ENCODE measurements at regions not wholly inside any gene's neighbourhood (a gene's known extent, or its start where the extent isn't known, plus 50 kb on each side); places are given as distances from the start of the nearest gene placed in this dataset.
A peak's percentile ranks its signal among the peaks of the same experiment; 100 is the strongest.

DNA sequence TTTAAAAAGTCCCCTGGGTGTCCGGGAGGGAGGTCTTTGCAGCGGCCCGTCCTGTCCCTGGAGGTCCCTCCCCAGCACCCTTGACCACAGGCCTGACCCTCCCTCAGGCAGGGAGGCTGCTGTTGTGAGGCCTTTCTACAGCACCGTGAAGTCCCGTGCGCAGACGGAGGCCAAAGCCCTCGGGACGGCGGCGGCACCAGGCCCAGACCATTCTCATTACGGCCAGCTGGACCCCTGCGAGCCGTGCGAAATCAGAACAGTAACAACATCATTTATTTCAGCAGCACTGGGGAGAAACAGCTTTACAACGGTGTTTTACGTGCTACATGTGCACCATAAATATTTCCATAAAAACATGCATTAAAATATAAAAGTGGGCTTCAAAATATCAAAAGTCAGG, 101.4 kb upstream of the ACTRT2 start:
- TF ChIP-seq MYC (IDR thresholded peaks at IDR 0.05; ENCODE audit: low read depth, low read length) (no peak), POLR2A (IDR thresholded peaks at IDR 0.05; ENCODE audit: extremely low read depth, insufficient read length) (no peak)
- TF ChIP-seq, protein P1, sequence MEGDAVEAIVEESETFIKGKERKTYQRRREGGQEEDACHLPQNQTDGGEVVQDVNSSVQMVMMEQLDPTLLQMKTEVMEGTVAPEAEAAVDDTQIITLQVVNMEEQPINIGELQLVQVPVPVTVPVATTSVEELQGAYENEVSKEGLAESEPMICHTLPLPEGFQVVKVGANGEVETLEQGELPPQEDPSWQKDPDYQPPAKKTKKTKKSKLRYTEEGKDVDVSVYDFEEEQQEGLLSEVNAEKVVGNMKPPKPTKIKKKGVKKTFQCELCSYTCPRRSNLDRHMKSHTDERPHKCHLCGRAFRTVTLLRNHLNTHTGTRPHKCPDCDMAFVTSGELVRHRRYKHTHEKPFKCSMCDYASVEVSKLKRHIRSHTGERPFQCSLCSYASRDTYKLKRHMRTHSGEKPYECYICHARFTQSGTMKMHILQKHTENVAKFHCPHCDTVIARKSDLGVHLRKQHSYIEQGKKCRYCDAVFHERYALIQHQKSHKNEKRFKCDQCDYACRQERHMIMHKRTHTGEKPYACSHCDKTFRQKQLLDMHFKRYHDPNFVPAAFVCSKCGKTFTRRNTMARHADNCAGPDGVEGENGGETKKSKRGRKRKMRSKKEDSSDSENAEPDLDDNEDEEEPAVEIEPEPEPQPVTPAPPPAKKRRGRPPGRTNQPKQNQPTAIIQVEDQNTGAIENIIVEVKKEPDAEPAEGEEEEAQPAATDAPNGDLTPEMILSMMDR (IDR thresholded peaks at IDR 0.05; ENCODE audit: low read depth, low read length) = no peak
- TF ChIP-seq, protein P2, sequence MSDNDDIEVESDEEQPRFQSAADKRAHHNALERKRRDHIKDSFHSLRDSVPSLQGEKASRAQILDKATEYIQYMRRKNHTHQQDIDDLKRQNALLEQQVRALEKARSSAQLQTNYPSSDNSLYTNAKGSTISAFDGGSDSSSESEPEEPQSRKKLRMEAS (IDR thresholded peaks at IDR 0.05; ENCODE audit: low read depth, low read length) = no peak
- H3K4me3 ChIP-seq (ENCODE audit: low read depth, low read length) = no peak overlapping the region
- DNase-seq (ENCODE audit: low read depth) = no peak

DNA sequence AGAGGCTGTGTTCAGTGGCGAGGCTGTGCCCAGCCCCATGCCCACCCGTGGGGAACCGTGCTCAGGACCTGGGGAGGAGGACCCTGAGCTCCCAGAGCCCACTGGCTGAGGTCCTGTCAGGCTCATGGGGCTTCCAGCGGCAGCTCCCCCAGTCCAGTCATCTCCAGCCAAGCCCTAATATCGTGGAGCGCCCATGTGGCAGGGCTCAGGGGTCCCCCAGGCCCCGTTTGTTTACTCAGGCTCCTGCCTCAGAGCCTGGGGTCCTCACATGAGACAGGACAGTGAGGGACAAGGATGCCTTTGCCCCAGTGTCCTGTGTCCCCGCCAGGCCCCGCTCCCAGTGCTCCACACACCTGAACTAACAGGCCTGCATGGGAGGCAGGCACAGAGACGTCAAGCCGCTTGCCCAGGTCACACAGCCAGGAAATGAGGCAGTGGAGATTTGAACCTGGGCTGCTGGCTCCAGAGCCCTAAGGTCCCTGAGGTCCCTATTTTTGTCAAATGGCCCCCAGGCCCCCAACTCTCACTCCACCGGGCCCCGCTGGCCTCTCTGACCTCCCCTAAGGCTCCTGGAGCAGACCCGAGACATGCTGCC, 100.7 kb upstream of the ACTRT2 start:
- no peak for TF ChIP-seq MYC (IDR thresholded peaks at IDR 0.05; ENCODE audit: low read depth, low read length)
- TF ChIP-seq POLR2A (IDR thresholded peaks at IDR 0.05; ENCODE audit: extremely low read depth, insufficient read length) = no peak
- TF ChIP-seq, protein P2 (IDR thresholded peaks at IDR 0.05; ENCODE audit: low read depth, low read length) = no peak
- TF ChIP-seq, protein P1 (IDR thresholded peaks at IDR 0.05; ENCODE audit: low read depth, low read length) = no peak

DNA sequence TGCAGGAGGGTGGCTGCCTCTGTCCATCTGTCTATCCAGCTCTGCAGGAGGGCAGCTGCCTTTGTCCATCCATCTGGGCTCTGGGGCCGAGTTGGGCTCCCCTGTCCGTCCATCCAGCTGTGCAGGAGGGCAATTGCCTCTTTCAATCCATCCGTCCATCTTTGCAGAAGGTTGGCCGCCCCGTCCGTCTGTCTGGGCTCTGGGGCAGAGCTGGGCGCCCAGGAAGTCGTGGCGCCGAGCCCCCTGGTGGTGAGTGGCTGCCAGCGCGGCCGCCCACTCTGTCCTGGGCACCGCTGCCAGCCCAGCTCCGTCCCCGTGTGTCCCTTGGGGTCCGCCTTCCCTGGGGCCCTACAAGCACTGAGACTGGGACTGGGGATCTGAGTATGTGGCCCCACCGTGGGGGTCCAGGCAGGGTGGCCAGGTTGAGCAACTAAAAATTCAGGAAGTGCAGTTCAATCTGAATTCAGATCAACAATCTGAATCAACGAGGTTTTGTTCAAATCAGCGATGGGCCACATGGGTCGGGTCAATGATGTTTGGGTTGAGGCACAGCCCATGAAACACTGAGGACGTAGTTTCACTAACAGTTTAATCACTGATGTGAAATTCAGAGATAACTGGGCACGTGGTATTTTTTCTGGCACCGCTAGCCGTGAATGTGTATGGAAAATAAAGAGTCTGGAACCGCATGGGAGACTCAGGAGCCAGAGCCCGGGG, 99.1 kb upstream of the ACTRT2 start:
- TF ChIP-seq, protein P2 (IDR thresholded peaks at IDR 0.05; ENCODE audit: low read depth, low read length) = no peak
- TF ChIP-seq MYC (IDR thresholded peaks at IDR 0.05; ENCODE audit: low read depth, low read length) (no peak), POLR2A (IDR thresholded peaks at IDR 0.05; ENCODE audit: extremely low read depth, insufficient read length) (no peak)
- TF ChIP-seq, protein P1 (IDR thresholded peaks at IDR 0.05; ENCODE audit: low read depth, low read length) = peak; percentile 51
- peak; percentile 25 for DNase-seq (ENCODE audit: low read depth)
- no peak overlapping the region for H3K4me3 ChIP-seq (ENCODE audit: low read depth, low read length)

More for the DNA sequence above, 100.7 kb upstream of the ACTRT2 start:
- DNase-seq (ENCODE audit: low read depth) = no peak
- no peak overlapping the region for H3K4me3 ChIP-seq (ENCODE audit: low read depth, low read length)

DNA sequence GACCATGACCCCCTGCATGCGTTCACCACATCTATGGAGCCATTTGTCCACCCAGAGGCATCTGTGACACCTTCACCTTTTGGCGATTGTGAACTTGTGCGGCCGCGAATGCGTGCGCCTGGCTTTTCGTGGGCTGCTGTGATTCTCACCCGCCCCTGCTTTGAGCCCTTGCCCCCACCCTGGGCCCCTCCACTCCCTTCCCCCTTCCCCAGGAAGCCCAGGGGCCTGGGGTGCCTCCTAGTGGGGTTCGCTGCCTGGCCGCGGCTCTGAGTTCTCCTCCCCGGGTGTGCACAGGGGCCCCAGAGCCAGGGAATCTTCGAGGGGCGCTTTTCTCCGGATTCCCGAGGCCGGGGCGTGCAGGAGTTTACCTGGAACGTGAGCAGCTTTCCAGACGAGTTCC, 97.9 kb upstream of the ACTRT2 start:
- H3K4me3 ChIP-seq (ENCODE audit: low read depth, low read length) = no peak overlapping the region
- no peak for DNase-seq (ENCODE audit: low read depth)
- TF ChIP-seq MYC (IDR thresholded peaks at IDR 0.05; ENCODE audit: low read depth, low read length) (no peak), POLR2A (IDR thresholded peaks at IDR 0.05; ENCODE audit: extremely low read depth, insufficient read length) (no peak)
- TF ChIP-seq, protein P1 (IDR thresholded peaks at IDR 0.05; ENCODE audit: low read depth, low read length) = no peak
- TF ChIP-seq, protein P2 (IDR thresholded peaks at IDR 0.05; ENCODE audit: low read depth, low read length) = no peak

DNA sequence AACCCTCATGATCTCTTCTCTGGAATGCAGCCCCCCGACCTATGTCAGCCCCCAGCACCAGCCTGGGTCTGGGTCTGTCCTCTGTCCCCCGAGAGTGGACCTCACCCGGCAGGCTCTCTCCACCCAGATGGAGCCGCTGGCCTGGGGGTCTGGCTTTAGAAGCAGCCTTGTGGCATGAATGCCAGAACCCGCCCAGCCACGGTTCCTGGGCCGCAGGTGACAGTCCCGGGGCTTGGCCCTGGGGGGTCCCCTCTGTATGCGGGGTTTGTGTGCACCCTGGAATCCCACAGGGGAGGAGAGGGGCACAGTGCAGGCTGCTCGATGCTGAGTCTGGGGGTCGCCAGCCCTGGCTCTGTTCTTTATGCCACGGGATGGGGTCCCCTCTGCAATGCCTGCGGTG, 96.0 kb upstream of the ACTRT2 start:
- DNase-seq (ENCODE audit: low read depth) = no peak
- no peak overlapping the region for H3K4me3 ChIP-seq (ENCODE audit: low read depth, low read length)
- TF ChIP-seq, protein P2 (IDR thresholded peaks at IDR 0.05; ENCODE audit: low read depth, low read length) = no peak
- TF ChIP-seq, protein P1 (IDR thresholded peaks at IDR 0.05; ENCODE audit: low read depth, low read length) = no peak
- no peak for TF ChIP-seq POLR2A (IDR thresholded peaks at IDR 0.05; ENCODE audit: extremely low read depth, insufficient read length)
